GM18507 (cell line): ENCODE measurements at regions not wholly inside any gene's neighbourhood (a gene's known extent, or its start where the extent isn't known, plus 50 kb on each side); places are given as distances from the start of the nearest gene placed in this dataset.

Experiments
- DNase-seq: peaks from one replicate; pipeline ENCODE4 v3.0.0; 2011; ENCODE audit warnings: low read depth; ENCODE audit not compliant: insufficient read length; ENCODE audit errors: extremely low spot score
- FAIRE-seq: peaks from 2 replicates; lab custom pipeline; 2011; peaks lifted over from hg19 to GRCh38; lab: Jason Lieb, UNC

- FAIRE-seq, result no peak
- no peak for DNase-seq
Measured at GRCh38 chr12:115730975-115731541, 546.4 kb downstream of the MED13L start.

DNA sequence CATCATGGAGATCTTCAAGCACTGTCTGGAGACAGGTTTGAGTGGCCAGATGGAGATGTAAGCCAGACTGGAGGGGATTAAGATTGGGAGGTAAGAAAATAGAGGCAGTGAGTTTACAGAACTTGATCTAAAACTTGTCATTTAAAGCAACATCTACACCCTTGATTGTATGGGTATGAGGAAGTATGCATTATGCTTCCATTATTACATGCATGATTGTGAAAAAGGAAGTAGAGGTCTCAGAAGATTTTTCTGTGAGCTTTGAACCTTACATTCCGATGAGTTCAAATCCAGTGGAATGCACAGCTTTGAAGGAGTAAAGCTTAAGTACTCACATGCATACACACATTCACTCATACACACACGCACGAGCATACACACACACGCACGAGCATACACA is 550.8 kb downstream of the MED13L start:
- FAIRE-seq (no peak), DNase-seq (no peak)

DNA sequence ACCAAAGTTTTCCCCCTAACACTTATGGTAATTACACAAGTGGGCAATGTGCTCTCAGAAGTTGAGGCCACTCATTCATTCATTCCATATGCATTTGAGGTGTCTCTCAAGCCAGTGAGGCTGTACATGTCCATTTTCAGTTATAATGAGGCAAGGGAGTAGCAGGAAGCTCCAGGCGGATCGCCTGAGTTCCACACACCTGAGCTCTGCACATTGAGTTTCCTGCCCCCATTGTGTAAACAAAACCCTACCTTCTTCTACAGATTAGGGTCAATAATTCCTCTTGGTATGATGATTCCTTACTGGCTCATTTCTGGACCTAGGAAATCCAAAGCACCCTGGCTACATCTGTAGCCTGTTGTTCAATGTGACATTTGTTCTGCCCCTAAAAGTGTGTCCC is 555.3 kb downstream of the MED13L start:
- DNase-seq (no peak), FAIRE-seq (no peak)

- FAIRE-seq, result no peak
Measured at GRCh38 chr12:115716551-115716950, 560.9 kb downstream of the MED13L start.

GRCh38 chr12:115712676-115713075 is 564.8 kb downstream of the MED13L start:
- FAIRE-seq, result no peak

More at GRCh38 chr12:115716551-115716950, 560.9 kb downstream of the MED13L start:
- no peak for DNase-seq

GRCh38 chr12:115710104-115710564 is 567.4 kb downstream of the MED13L start:
- DNase-seq (no peak), FAIRE-seq (no peak)

More at GRCh38 chr12:115712676-115713075, 564.8 kb downstream of the MED13L start:
- DNase-seq, result no peak

DNA sequence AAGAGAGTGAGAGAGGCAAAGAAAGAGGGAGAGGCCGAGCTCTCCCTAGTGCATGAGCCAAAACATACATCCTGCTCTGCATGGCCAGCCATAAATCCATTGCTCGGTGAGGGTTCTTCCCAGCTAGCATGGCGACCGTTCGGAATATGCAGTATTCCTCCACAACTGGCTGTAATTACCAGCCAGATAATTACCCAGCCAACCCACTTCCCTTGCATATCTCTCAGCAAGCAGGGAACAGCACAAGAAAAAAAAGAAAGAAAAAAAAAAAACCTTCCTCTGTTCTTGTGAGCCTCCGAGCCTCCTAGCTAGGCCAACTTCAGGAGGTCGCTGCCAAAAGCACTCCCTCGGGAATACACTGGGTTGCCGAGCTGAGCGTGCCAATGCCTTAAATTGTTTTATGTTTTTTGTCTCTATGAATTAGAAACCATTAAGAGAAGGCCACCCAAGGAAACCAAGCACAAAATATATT is 567.9 kb downstream of the MED13L start:
- FAIRE-seq (no peak), DNase-seq (no peak)

GRCh38 chr12:115708801-115709200 is 568.7 kb downstream of the MED13L start:
- no peak for FAIRE-seq

DNA sequence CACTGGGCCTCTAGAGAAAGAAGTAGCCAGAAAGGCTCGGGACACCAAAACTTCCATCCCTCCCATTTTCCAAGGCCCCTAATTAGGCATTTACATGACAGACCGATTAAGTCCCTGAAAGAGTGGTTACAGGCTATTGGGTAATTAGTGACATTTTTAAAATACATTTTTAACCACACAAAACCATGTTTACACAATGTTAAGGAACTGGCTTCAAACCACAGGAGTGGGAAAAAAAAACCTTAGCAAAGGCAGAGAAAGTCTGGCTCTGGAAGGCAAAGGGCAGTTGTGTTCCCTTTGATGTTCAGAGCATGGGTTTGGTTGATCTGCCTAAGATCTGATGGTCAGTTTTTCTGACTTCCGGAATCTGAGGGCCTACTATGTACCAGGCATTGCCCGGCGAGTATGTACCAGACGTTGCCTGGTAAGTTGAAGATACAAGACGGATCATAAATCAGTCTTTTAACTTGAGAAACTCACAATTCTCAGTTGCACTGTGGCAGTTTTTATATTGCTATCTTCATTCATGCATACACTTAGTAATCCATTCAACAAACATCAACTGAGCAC is 576.5 kb downstream of the MED13L start:
- no peak for DNase-seq
- no peak for FAIRE-seq

More at GRCh38 chr12:115708801-115709200, 568.7 kb downstream of the MED13L start:
- no peak for DNase-seq

DNA sequence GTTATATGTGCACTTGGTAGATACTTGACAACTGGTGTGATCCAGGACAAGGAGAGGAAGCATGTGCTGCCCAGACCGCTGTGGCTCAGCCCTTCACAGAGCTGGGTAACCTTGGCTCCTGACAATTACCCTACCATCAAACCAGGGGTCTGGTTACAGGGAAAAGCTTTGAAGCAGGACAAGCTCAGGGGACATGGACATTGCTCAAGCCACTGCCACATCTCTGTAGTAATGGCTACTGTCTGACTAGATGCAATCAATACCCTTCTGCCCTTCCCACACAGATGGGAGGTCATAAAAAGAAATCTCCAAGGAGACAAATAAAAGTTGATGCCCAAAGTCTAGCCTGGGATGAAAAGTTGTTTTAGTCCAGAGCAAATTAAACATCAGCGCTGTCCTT is 577.4 kb downstream of the MED13L start:
- DNase-seq, result no peak
- no peak for FAIRE-seq

DNA sequence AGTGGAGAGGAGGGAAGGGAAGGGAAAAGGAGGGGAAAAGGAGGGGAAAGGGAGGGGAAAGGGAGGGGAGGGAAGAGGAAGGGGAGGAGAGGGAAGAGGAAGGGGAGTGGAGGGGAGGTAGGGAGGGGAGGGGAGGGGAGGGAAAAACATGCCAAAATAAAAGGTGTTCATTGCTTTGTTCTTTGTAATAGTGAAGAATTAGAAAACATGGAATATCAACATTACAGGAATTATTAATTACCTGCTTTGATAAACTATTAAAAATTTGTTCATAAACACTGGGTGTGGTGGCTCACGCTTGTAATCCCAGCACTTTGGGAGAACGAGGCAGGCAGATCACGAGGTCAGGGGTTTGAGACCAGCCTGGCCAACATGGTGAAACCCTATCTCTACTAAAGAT is 579.2 kb downstream of the MED13L start:
- no peak for DNase-seq
- no peak for FAIRE-seq

GRCh38 chr12:115697340-115697739 is 580.2 kb downstream of the MED13L start:
- no peak for FAIRE-seq

GRCh38 chr12:115694564-115694963 is 582.9 kb downstream of the MED13L start:
- DNase-seq (no peak), FAIRE-seq (no peak)

More at GRCh38 chr12:115697340-115697739, 580.2 kb downstream of the MED13L start:
- DNase-seq, result no peak

GRCh38 chr12:115693970-115694369 is 583.5 kb downstream of the MED13L start:
- DNase-seq, result no peak
- FAIRE-seq, result no peak

- FAIRE-seq (no peak), DNase-seq (no peak)
Measured at GRCh38 chr12:115691123-115691522, 586.4 kb downstream of the MED13L start.

DNA sequence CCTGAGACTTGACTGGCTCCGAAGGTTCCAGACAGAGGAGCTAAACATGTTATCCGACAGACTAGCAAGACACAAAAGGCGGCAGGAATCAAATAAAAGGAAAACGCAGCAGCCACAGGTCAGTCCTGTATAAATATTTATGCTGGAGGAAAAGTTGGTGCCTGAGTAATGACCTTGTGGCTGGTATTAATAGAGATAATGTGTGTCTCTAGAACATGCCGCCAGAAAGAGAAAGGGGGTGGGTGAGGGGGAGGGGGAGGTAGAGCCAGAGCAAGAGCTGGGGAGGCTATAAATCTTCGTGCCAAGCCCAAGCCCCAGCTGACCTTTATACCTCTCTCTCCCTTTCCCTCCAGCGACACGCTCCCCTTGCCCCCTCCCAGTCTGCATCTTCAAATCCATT is 590.4 kb downstream of the MED13L start:
- no peak for FAIRE-seq
- no peak for DNase-seq

GRCh38 chr12:115683240-115683780 is 594.2 kb downstream of the MED13L start:
- DNase-seq (no peak), FAIRE-seq (no peak)

GRCh38 chr12:115680967-115681366 is 596.5 kb downstream of the MED13L start:
- DNase-seq (no peak), FAIRE-seq (no peak)

DNA sequence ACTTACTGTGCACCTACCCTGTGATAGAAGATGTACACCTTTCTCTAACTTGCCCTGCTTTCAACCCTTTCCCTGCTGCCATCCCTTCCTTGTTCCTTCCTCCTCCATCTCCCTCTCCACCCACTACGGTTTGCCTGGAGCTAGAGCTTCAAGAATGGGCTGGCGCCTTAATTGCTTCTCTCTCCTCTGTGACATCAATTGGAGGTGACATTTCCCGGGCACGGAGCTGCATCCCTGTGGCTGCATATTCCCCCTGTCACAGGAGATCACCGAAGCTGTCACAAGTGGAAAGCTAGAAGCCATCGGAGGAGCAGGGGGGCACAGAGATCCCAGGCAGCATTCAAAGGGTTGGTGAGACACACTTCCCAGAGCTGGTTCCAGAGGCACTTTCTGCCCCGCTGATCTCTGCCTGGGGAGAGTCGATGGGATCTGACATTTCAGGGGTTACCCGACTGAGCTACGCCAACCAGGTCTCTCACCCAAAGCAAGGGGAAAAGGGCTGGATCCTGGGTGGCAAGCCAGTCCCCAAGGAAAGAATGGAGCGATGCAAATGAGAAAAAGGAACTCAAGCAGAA is 604.9 kb downstream of the MED13L start:
- FAIRE-seq (no peak), DNase-seq (no peak)

- DNase-seq (no peak), FAIRE-seq (no peak)
Measured at GRCh38 chr12:115672086-115672485, 605.4 kb downstream of the MED13L start.

- no peak for FAIRE-seq
- DNase-seq, result no peak
Measured at GRCh38 chr12:115670869-115671268, 606.6 kb downstream of the MED13L start.
